ENCODE measurements at regions not wholly inside any gene's neighbourhood (a gene's known extent, or its start where the extent isn't known, plus 50 kb on each side); places are given as distances from the start of the nearest gene placed in this dataset.

DNA sequence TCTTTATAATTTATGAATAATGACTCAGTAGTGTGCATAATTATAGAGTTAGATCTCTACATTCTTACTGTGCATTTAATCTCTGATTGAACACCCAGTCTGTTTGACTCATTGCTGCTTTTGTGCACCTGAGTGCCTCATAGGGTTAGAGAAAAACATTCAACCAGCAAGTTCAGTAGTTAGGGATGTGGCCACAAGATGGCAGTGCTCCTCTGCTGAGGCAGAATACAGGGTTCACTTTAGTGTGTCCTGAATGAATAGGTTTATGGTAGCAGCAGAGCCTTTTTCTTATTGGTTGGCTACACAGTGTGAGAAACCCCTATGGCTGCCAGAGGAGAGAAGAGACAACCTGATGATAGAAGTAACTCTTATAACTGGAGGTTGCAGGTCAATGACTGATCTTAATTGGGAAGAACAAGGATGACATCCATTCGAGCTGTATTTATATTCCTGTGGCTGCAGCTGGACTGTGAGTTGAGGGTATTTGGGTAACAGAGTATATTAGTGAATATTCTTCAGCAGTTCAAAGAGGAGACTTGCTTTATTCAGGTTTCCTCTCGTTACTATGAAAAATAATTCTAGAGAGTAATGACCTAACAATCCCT lies 194.9 kb upstream of the OR4E1 start:
- Histone ChIP-seq H3K4ac (replicated peaks; ENCODE audit: insufficient read length, low read depth, low read length) (no peak overlapping the region), H3K23ac (ENCODE audit: insufficient read length) (no peak overlapping the region), H2BK15ac (ENCODE audit: low read length) (no peak overlapping the region), H3K36me3 (ENCODE audit: control insufficient read depth in 2 of 4, insufficient read depth in 4 of 4, low read length in 3 of 4) (no peaks in the 10 kb centered on the region), H2BK12ac (ENCODE audit: low read depth, low read length) (no peak overlapping the region), H3K18ac (ENCODE audit: extremely low read depth, low read length) (no peak overlapping the region), H4K8ac (ENCODE audit: extremely low read depth, insufficient read depth, low read length) (no peak overlapping the region), H3K79me2 (ENCODE audit: control insufficient read depth in 1 of 2, insufficient read depth in 2 of 2, low read length in 2 of 2) (no peaks in the 10 kb centered on the region), H3K27me3 (replicated peaks in 1 of 4; ENCODE audit: control insufficient read depth in 3 of 4, extremely low read depth in 1 of 4, insufficient read depth in 3 of 4, low read length in 3 of 4) (no peaks in the 10 kb centered on the region), H3K4me2 (ENCODE audit: insufficient read depth in 1 of 2, low read depth in 2 of 2, low read length in 2 of 2) (no peak overlapping the region), H3K23me2 (ENCODE audit: low read depth, low read length) (no peaks in the 10 kb centered on the region), H3K4me3 (ENCODE audit: extremely low read depth in 1 of 4, insufficient read depth in 2 of 4, low read depth in 3 of 4, low read length in 4 of 4) (no peak overlapping the region), H4K5ac (ENCODE audit: insufficient read length, low read depth, low read length) (no peak overlapping the region), H4K91ac (replicated peaks; ENCODE audit: insufficient read length, low read length) (no peak overlapping the region), H2AFZ (ENCODE audit: low read length) (peak overlapping the region; percentile 73), H3K9ac (replicated peaks in 1 of 4; ENCODE audit: extremely low read depth in 1 of 4, low read depth in 3 of 4, low read length in 3 of 4) (no peak overlapping the region), H2AK5ac (ENCODE audit: low read depth, low read length) (no peak overlapping the region), H2BK20ac (ENCODE audit: low read length) (no peak overlapping the region), H3K56ac (replicated peaks; ENCODE audit: insufficient read length, low read depth, low read length) (no peak overlapping the region), H3K9me3 (ENCODE audit: insufficient read depth in 2 of 2, low read depth in 1 of 2, low read length in 1 of 2) (no peaks in the 10 kb centered on the region), H4K20me1 (replicated peaks in 1 of 2; ENCODE audit: control insufficient read depth in 1 of 2, insufficient read depth in 2 of 2, low read length in 2 of 2) (no peaks in the 10 kb centered on the region), H2BK120ac (replicated peaks; ENCODE audit: low read depth, low read length) (no peak overlapping the region), H3K14ac (ENCODE audit: insufficient read length) (no peak overlapping the region), H3K27ac (ENCODE audit: low read depth, low read length) (no peak overlapping the region), H3K79me1 (ENCODE audit: low read depth, low read length) (no peaks in the 10 kb centered on the region), H3K4me1 (replicated peaks in 1 of 4; ENCODE audit: control insufficient read depth in 3 of 4, insufficient read depth in 4 of 4, low read length in 3 of 4) (no peaks in the 10 kb centered on the region), H2BK5ac (ENCODE audit: low read depth, low read length) (no peak overlapping the region)
- peak; percentile 31 to 88 for DNase-seq (ENCODE audit: low read depth in 1 of 2, low spot score in 2 of 2)
- POLR2A ChIA-PET (ENCODE audit: partially characterized antibody): no interaction called here
- peak; percentile 99 for FAIRE-seq
- TF ChIP-seq SIX5 (IDR thresholded peaks at IDR 0.05; ENCODE audit: low read depth, low read length) (no peak), RAD21 (IDR thresholded peaks at IDR 0.05 in 1 of 2, conservative IDR thresholded peaks at IDR 0.05 in 1 of 2; ENCODE audit: low read depth in 2 of 2, low read length in 2 of 2) (peak; percentile 74 to 77), TEAD4 (IDR thresholded peaks at IDR 0.05; ENCODE audit: low read depth, low read length) (no peak), YY1 (IDR thresholded peaks at IDR 0.05; ENCODE audit: low read depth, low read length) (0 out of 2 replicates have a peak, but pooled peaks have one; percentile 13), SIRT6 (IDR thresholded peaks at IDR 0.05; ENCODE audit: low read length) (no peak)
- TF ChIP-seq, protein P1, sequence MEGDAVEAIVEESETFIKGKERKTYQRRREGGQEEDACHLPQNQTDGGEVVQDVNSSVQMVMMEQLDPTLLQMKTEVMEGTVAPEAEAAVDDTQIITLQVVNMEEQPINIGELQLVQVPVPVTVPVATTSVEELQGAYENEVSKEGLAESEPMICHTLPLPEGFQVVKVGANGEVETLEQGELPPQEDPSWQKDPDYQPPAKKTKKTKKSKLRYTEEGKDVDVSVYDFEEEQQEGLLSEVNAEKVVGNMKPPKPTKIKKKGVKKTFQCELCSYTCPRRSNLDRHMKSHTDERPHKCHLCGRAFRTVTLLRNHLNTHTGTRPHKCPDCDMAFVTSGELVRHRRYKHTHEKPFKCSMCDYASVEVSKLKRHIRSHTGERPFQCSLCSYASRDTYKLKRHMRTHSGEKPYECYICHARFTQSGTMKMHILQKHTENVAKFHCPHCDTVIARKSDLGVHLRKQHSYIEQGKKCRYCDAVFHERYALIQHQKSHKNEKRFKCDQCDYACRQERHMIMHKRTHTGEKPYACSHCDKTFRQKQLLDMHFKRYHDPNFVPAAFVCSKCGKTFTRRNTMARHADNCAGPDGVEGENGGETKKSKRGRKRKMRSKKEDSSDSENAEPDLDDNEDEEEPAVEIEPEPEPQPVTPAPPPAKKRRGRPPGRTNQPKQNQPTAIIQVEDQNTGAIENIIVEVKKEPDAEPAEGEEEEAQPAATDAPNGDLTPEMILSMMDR (IDR thresholded peaks at IDR 0.05; ENCODE audit: control extremely low read depth in 1 of 3, insufficient read depth in 1 of 3, low read depth in 1 of 3, low read length in 3 of 3): peak in 2 of 3 experiments; percentile 82 to 92; a peak in 3 of 4 replicates
- 39% methylated on average over 2 of the region's 2 CpGs; no CpG with 5 or more reads in 1 of the 2 experiments for WGBS, 2 experiments (ENCODE audit: extremely low coverage in 1 of 2, insufficient coverage in 1 of 2, insufficient read length in 1 of 2, insufficient replicate concordance in 2 of 2, low coverage in 1 of 2, low lambda C conversion rate in 2 of 2, missing lambda C conversion rate in 1 of 2)
- CTCF ChIA-PET (ENCODE audit: partially characterized antibody): interaction anchor here (0.5 to 1.9 kb wide), 9 partner anchors 10 to 101 kb away, joined by 3 to 7 read pairs (median 4); no protein-coding TSS in a partner anchor
